GM19372 (cell line): ENCODE measurements at regions not wholly inside any gene's neighbourhood (a gene's known extent, or its start where the extent isn't known, plus 50 kb on each side); places are given as distances from the start of the nearest gene placed in this dataset.
"Not testable (repeated sequence)": the region's sequence is repeated elsewhere in the genome, so short reads cannot be mapped to it uniquely, and the experiment has no call there.

Source experiments
- ATAC-seq: cut with Tn5 transposase; IDR thresholded peaks from one replicate; pipeline ENCODE4 v1.9.1; 2021; ENCODE audit warnings: mild to moderate bottlenecking, low read depth, moderate library complexity; ENCODE audit not compliant: unreplicated experiment

DNA sequence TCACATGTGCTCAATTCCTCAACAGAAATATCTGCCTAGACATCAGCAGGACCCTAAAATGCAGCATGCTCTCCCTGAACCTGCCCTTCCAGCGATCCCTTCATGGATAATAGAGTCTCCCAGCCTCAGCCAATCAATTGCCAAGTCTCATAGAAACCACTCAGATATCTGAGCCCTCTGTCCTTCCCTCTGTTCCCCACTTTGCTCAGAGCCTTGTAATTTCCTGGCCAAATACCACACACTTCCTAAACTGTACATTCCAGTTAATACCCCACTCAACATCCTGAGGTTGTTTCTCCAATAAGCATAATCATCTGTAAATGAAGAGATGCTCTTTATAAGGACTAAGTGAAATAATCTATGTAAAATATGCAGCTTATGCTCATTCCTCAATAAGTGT is 59.3 kb upstream of the PTGFRN start:
- no peak for ATAC-seq

DNA sequence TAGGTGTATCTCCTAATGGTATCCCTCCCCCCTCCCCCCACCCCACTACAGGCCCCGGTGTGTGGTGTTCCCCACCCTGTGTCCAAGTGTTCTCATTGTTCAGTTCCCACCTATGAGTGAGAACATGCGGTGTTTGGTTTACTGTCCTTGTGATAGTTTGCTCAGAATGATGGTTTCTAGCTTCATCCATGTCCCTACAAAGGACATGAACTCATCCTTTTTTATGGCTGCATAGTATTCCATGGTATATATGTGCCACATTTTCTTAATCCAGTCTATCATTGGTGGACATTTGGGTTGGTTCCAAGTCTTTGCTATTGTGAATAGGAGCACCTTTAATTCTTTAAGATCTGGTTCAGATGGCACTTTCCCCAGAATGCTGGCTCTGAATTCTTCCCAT is 58.5 kb upstream of the PTGFRN start:
- ATAC-seq, result not testable (repeated sequence)

DNA sequence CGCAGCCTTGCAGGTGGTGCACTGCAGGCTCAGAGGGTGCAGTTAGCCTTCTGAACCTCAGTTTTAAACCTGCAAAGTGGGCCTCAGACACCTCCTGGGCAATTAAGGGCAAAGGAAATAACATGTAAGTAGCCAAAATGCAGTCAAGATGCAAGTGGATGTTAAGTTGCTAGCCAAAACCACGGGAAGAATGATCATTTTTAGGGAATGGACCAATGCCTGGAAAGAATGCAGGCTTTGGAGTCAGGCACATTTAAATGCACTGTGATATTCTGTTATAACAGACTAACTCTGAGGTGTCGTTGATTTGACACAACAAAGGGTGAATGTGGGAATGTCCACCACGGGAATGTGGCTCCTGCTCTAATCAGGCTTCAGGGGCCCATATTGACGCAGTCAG is 57.9 kb upstream of the PTGFRN start:
- no peak for ATAC-seq

DNA sequence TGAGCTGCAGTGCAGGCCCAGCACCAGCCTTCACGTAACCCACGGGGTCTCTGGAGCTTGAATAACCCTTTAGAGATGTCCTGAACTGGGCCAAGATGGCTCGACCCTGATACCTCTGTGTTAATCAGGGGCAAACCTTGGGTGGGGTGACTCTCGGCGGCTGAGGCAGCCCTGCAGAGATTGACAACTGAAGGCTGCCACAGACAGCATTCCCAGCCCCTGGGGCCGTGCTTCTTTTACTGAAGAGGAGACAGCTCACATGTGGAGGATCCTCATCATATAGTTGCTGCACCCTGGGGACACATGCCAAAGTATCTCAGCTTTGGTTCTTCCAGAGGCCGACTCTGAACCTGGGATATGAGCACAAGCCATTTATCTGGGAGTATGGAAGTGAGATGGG is 57.3 kb upstream of the PTGFRN start:
- no peak for ATAC-seq

DNA sequence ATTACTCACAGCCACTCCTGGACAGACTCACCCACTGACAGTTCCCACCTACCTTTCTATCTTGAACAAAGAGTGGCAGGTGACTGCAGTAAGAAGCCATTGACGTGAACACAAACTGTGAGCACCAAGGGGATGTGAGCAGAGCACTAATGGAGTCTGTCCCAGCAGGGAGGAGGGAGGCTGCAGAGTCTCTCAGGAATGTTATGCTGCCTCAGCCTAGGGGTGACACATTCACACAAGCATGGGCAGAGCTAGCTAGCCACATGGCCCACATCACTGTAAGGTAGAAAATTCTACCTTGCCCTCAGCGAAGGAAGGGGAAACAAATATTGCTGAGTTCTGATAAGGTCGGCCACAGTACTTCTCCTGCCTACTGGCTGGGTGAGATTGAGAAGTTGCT is 56.8 kb upstream of the PTGFRN start:
- no peak for ATAC-seq

DNA sequence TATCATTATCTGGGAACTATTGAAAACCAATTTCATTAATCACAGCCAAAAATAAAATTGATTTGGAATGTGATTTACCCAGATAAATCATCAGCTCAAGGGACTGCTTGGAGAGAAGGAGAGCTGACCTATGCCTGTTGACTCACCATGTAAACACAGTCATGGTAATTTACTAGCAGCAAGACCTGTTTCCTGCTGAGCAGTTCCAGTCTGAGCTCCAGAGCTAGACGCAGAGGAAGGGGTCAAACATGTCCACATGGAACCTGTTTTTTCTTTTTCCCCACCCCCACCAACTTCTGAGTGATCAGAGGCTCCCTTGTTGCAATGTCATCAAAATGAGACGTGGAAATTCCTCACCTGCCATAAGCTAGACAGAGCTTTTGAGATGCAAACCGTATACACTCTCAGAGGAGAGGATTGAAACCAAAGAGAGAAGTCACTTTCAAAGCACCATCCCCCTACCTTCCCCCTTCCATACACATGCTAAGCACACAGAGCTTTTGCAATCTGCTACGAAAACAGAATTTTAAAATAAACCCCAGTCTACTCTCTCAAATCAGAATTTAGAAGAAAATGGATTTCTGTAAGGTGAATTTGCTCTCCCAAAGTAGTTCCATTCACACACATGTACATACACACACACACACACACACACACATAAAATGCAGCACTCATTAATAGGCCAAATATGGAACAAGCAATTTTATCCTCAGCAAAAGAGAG is 55.9 kb upstream of the PTGFRN start:
- no peak for ATAC-seq

DNA sequence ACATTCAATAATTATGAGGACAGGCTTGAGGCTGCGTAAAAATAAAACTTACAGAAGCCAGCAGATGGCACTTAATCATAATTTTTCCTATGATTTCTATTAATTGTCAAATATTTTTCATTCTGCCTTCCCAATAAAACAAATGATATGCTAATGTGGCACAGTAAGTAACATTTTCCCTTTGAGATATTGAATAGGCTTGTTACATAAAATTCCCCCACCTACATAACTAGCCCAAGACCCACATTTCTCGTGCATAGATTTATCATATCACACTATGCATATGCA is 55.4 kb upstream of the PTGFRN start:
- ATAC-seq, result no peak

DNA sequence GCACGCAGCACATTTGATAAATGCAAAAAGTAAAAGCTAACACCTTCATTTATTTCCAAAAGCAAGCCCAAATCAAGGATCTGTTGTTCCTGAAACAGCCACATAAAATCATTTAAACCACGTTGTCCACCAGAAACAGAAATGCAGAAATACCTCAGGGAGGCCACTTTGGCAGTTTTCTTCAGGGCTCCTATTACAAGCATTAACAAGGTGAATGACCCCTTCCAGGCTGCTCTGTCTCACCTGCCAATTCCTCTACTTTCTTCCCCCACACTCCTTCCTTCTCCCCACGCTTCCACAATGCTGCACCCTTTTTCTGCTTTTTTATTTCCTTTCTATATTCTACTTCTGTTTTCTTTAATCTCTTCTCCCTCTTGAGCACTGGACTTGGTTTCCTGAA is 55.0 kb upstream of the PTGFRN start:
- ATAC-seq, result no peak

DNA sequence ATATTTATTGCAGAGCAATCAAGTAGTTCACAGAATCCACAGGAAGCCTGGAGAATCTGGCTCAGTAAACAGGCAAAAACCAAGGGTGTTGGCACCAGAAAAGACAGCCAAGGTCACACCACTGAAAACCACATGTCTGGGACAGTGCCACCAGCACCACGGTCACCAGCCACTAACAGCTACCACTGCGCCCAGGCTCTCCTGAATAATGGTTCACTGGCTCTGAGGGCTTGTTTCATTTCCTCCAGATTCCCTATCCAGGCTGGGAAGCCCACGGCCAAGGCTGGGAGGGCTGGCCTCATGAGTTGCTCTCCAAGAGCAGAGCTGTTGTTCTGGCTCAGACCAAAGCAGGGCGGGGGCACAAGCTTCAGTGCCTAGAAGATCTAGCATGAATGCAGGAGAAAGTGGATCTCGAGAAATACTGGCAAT is 54.5 kb upstream of the PTGFRN start:
- ATAC-seq, result no peak

DNA sequence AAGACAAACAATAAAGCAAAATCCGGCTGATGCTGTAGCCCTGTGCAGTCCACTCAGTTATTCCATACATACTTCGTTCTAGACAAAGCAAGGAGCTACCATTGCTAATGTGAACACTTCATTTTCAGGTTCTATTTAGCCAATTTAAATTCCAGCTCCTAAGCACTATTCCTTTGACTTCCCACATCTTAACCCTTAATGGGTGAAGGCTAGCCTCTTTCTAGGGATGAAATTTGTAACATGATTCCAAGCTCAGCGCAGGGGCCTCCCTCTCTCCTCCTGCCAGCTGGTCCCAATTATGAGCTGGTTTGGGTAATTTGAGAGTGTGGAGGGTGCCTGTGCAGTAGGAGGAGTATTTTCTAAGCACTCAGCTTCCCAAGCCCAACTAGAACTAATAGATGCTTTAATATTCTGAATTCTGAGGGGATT is 53.9 kb upstream of the PTGFRN start:
- ATAC-seq, result no peak

DNA sequence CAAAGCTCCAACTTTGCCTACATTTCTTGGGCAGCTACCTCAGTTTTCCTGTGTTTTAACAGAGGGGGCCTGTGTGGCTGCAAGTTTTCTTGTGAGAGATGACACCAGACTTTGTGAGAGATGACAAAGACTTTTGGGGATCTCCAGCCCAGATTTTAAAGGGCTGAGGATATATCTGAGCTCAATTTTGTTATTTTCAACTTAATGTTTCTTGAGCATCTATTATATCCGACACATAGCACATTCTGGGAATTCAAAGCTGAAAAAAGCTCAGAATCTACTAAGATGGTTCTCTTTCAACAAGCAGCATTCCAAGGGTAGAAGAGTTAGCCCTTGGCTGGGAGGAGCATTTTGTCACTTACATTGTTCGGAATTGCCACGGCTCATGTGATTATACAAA is 53.4 kb upstream of the PTGFRN start:
- no peak for ATAC-seq

DNA sequence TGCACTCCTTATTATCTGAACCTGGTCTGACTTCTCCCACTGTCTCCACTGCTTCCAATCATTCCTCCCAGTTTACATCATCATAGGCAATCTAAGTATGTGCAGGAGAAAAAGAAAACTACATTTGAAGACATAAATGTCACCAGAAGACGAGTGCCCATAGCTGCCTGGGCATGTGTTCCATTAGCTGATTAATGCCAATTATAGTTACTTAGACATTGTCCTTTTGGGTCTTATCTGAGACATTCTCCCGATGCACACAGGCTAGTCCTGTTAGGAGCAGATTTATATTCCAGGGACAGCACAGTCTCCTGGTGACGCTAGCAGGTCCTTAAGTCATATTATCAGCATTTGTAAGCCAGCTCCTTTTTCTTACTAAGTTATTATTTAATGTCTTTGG is 52.6 kb upstream of the PTGFRN start:
- no peak for ATAC-seq
